NCI-H510A treated with DMSO at 0.1 percent for 48 hours (cell line): ENCODE measurements at regions not wholly inside any gene's neighbourhood (a gene's known extent, or its start where the extent isn't known, plus 50 kb on each side); places are given as distances from the start of the nearest gene placed in this dataset.
"Not testable (repeated sequence)": the region's sequence is repeated elsewhere in the genome, so short reads cannot be mapped to it uniquely, and the experiment has no call there.

Experiments used
- DNase-seq: peaks from one replicate; lab custom pipeline; 2025; lab: John Stamatoyannopoulos, UW

- DNase-seq = no peak
These were observed 87.8 kb downstream of the HFE start for GRCh38 chr6:26175033-26175427.

- DNase-seq = peak; percentile 32
These were observed 88.4 kb downstream of the HFE start for GRCh38 chr6:26175428-26176181.

GRCh38 chr6:26179675-26180074 lies 92.4 kb downstream of the HFE start:
- DNase-seq = no peak

- DNase-seq = no peak
These were observed 93.1 kb downstream of the HFE start for GRCh38 chr6:26180346-26180745.

- DNase-seq = no peak
These were observed 96.0 kb downstream of the HFE start for GRCh38 chr6:26183237-26183580.

- DNase-seq = no peak
These were observed 96.5 kb downstream of the HFE start for GRCh38 chr6:26183581-26184366.

GRCh38 chr6:26184367-26184891 lies 97.2 kb downstream of the HFE start:
- DNase-seq = no peak

- no peak for DNase-seq
These were observed 97.8 kb downstream of the HFE start for GRCh38 chr6:26185004-26185403.

GRCh38 chr6:26185802-26186201 lies 98.6 kb downstream of the HFE start:
- no peak for DNase-seq

GRCh38 chr6:26186652-26187051 lies 99.4 kb downstream of the HFE start:
- no peak for DNase-seq

- DNase-seq = no peak
These were observed 100.1 kb downstream of the HFE start for GRCh38 chr6:26187292-26187691.

- DNase-seq = peak; percentile 36
These were observed 100.9 kb downstream of the HFE start for GRCh38 chr6:26187981-26188635.

- not testable (repeated sequence) for DNase-seq
These were observed 104.3 kb downstream of the HFE start for GRCh38 chr6:26191512-26191911.

- no peak for DNase-seq
These were observed 106.5 kb downstream of the HFE start for GRCh38 chr6:26193467-26194328.

GRCh38 chr6:26194329-26194701 lies 107.1 kb downstream of the HFE start:
- DNase-seq = no peak

GRCh38 chr6:26194816-26195375 lies 107.7 kb downstream of the HFE start:
- DNase-seq = no peak

GRCh38 chr6:26195376-26195923 lies 108.2 kb downstream of the HFE start:
- DNase-seq = peak; percentile 87

GRCh38 chr6:26195924-26196845 lies 109.0 kb downstream of the HFE start:
- DNase-seq = no peak

GRCh38 chr6:26196846-26197635 lies 109.8 kb downstream of the HFE start:
- DNase-seq = peak; percentile 79

GRCh38 chr6:26197636-26197932 lies 110.4 kb downstream of the HFE start:
- DNase-seq = no peak
